Stimulated activated CD8-positive, alpha-beta memory T cell treated with anti-CD3 and anti-CD28 coated beads, Interleukin-12 subunit alpha, Interleukin-12 subunit beta, amount 100 ng/mL, for 24 hours (primary cell): ENCODE measurements at regions not wholly inside any gene's neighbourhood (a gene's known extent, or its start where the extent isn't known, plus 50 kb on each side); places are given as distances from the start of the nearest gene placed in this dataset.

ENCODE experiments used
- DNase-seq: peaks from one replicate; pipeline ENCODE4 v3.0.0-alpha.2; 2020; ENCODE audit errors: extremely low read depth

DNA sequence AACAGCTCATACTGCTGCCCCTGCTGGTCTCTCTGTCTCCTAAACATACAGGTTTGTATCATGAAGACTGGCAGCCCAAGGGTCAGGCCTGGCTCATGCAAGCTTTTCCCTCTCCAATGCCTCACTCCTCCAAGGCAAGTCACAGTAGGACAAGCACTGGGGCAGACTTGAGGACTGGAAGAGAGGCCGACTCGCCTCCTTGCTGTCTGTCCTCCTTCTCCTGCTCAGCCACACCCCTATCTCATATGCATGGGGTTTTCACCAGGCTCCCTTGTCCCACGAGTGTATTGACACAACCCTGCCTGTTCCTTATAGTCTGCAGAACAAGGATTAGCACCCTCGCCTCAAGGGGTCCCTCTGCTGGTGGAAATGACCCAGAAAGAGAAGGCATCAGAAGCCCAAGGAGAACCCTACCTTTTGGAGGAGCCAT lies 223.7 kb downstream of the SOX11 start:
- no peak for DNase-seq

DNA sequence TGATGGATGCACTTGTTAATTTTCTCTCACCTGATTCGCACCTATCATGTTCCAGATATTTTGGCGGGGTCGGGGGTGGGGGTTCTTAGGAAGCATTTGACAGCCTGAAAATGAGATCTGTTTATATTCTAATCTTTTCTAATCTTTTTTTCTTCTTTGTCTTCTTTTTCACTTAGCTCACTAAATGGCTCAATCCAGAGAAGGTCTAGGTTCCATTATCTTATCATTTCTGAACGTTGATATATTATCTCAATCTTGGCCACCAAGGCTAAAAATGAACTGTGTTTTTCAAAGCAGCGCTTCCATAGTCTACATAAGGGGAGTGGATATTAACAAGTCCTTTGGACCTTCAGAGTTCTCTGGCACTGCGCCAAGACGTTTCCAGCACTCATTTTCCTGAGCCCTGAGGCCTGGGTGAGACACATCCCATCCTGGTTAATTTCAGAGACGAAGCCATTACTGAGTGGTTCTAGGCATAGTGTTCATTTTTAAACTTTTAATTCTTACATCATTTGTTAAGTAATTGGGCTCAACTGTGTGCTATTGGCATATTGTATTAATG lies 229.0 kb downstream of the SOX11 start:
- DNase-seq, result no peak

DNA sequence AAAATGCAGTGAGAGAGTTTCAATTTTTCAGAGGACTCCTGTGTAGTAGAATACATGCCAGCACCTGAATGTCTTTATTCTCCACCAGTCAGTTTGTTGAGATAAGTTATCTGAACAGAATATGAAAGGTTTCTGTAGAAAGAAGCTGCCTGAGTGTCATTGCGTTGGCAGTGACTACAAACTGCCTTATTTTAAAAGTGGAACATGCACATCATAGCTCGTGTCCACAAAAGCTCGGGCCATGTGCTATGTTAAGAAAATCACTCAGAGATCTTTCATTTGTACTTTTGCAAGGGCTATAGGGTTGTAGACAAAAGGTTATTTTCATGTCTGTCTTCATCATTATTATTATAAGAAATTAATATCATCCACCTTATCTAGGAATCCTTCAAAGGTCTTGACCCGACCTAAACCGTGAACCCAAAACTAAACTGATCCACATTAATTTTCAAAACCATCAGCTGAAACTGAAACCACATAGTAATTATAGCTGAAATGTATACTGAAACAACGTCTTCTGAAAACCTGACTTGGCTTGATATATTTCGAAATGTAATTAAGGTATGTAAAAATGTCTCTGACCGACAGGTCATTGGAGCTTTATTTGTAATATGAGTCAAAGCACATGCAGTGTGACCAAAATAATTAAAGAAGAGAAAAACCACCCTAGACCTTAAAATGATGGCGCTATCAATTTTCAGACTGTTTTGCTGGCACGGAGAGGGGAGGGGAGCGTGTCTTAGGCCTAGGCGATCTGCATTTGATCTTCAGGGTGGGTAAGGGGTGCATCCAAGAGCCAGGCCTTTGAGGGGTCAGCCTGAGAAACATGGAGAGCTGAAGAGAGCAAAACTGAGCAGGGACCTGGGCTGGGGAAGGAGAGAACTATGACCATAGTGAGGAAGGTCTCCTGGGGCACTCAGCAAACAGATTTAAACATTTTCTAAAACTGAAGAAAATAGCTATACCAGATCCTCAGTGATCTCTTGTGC lies 232.1 kb downstream of the SOX11 start:
- DNase-seq, result no peak

DNA sequence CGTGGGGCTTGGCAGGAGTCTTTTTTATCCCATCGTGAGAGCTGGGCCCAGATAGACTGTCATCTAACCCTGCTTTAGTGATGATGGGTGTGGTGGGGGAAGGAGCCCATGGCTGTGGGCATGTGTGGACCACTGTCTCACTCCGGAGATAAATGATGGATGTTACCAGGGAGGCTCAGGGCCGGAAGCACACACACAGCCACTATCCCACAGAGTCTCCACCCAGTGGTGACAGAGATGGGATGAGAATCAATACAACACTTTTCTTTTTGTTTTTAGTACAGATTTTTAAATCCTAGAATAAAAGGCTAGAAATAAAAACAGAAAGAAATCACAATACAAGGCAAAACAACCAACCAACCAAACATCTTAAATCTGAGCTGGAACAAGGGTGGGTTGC lies 233.4 kb downstream of the SOX11 start:
- no peak for DNase-seq

DNA sequence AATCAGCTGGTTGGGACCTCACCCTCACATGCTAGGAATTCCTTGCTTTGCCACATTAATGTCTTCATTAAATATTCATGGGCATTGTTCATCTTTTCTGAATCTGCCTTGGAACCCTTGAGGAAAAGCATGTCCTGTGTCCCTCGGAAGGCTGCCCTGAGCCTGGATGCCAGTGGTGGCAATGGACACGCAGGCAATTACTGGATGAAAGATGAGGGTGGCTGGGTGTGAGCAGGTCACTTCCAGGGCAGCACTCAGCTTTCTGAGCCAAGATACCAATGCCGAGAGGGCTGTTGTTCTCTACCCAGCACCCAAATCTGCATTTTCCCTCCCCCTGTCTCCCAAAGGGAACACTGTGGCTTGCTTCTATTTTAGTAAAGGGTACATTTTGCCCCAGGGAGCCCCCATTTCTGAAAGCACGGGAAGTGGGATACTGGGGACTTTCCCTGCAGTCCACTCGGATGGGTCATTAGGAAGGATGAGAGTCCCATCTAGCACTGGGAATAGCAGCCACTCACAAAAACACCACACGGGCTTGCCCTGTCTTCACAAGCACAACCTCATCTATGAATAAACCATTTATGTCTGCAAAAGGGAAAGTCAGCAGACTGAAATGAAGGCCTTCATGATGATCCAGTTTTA lies 234.8 kb downstream of the SOX11 start:
- no peak for DNase-seq

DNA sequence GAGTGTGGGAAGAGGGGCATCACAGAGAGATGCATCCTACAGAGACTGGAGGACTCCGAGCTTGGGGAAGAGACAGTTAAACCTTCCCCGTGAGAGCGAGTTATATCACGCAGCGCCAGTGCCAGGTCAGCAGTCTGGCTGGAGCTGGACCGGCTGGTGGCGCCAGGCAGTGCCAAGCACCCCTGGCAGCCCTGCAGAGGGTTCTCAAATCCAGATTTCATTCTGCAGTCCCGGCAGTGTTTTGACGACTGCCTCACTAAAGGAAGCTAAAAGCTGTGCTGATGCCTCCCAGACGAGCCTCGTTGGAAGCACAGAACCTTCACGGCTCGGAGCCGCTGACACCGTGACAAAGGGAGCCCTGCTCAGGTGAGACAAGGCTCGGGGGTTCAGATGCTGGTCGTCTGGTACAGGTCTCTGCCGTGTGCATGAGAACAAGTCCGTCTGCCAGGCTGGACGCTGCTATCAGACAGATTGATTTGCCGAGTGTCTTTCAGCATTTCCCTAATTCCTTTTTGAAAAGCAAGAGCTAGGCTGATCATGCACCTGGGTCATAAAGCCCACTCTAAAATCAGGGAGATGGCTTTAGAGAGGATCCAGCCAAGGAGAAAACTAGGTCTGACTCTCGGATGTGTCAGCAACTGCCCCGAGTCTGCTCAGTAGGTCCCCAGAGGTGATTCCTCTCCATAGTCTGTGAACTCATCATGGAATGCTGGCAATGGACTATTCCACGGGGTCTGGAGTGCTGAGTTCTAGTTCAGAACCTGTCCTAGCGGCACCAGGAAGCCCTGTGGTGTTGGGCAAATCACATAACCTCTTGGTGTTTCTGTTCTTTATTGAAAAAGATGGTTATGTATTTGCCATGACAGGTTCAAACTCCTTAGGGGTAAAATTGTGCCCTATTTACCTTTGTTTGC lies 240.6 kb downstream of the SOX11 start:
- no peak for DNase-seq

DNA sequence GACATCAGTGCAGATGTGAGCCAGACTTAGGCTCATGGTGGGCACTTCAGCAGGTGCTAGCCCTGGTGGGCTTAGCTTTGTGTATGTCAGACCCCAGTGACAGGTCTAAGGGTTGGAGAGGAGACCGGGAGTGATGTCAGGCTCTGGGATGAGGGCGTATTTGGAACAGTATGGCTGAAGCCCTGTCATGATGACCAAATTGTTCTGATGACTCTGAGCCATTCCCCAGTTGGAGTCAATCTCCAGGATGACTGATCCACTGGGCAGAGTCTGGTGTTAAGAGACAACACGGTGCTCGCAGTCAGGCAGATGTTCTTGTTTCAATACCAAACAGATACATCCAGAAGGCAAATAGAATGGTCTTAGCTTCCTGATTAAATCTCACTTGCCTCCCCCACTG lies 241.5 kb downstream of the SOX11 start:
- DNase-seq, result no peak

DNA sequence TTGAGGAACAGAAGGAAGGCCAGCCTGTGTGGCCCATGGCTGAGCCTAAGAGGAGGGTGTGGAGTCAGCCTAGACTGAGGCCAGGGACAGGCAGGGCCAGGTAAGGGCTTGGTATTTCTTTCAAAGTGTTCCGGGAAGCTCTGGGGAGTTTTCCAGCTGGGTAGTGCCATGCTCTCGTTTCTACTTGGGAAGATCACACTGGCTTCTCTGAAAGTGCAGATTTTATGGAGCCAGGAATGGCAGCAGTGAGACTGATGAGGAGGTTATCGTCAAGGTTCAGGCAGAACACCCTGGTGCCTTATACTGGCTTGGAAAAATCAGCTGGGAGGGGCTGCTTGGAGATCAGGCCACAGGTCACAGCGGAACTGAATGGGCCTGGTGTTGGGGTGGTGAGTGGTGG lies 245.1 kb downstream of the SOX11 start:
- DNase-seq, result no peak

DNA sequence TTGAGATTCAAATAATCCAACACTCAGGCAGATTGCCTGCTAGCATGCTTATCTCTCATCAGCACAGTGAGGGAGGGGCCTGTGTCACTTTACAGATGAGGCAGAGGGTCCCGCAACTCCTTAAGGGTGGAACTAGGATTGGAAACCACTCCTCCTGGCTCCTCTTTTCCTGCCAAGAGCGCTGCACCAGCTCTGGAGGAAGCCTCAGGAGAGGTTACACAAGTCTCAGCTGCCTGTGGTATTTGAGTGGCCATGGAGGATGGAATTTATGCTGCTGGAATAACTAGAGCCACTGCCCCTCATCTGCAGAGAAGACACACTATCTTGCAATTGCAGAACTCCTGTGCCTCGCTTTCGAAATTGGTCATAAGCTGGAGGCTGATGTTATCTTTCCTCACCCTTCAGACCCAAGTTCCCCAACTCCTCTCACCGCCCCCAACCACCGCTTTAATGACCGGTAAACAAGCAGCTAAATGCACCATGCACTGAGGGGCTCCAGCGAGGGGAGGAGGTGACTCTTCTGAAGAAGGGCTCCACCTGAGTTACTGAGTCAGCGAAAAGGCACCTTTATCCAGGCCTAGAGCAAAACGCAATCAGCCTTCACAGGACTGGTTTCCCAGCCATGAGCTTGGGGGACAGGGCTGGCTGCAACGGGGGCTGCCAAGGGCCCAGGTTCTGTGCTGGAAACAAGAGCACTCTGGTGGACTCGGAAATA lies 245.8 kb downstream of the SOX11 start:
- DNase-seq, result no peak

DNA sequence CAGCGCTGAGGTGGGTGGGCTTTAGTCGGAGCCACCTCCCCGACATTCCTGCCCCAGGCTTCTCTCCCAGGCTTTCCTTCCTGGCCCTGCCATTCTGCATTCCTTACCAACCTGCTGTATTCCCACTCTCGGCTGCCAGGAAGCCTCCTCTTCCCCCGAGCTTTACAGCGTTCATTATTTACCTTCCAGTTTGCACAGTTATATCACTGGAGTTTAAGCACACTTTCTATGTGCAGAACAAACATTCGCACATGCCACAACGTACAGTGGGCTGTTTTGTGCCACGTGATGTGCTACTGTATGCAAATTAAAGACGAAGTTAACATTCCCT lies 246.3 kb downstream of the SOX11 start:
- DNase-seq, result no peak

DNA sequence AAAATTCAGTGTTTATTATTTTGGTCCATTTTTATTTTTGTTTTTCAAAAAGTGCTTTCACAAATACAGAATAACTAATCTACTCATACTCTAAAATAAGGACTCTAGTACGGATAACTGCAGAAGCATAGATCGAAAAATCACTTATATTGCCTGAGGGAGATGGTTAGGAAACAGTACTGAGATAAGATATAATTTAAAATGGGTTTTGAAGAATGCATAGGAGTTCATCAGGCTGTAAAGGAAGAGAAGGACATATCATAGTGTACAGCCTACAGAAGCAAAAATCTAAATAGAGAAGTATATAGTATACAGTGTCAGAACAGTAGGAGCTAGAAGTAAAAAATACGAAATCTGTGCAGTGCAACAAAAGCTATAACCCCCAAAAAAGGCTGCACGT lies 247.4 kb downstream of the SOX11 start:
- DNase-seq, result no peak

DNA sequence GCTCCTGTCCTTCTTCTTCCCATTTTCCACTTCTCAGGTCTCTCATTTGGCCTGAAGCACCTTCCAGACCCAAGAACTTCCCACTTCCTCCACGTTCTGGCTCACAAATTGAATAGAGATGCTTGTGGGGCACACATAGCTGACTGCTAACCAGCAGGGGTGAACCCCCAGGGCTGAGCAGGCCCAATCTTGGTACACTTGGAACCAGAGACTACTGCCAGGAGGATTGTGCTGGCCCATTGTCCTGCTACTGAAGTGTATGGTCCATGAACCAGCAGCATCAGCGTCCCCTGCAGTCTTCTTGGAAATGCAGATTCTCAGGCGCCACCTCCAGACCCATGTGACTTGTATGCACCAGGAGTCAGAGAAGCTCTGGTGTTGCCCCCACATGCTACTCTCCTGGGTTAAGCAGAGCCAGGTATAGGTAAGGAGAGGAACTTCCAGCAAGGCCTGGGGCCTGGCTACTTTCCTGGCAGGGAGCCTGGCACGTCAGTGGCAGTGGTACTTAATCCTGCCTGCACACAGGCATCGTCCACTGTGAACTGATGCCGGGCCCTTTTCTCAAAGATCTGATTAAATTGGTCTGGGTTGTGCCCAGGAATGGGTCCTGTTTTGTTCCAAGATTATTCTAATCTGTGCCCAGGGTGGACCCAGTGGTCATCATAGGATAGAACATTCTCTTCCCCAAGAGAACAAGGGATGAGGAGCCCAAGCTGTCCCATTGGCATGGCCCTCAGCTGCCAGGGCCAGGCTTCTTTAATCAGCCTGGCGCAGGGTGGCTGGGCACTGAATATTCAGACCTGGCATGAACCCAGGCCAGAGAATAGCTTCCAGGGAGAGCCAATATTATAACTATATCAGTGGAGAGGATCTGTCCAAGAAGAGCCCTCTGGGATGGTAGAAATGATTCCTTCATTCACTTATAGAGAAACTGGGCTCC lies 248.7 kb downstream of the SOX11 start:
- no peak for DNase-seq

DNA sequence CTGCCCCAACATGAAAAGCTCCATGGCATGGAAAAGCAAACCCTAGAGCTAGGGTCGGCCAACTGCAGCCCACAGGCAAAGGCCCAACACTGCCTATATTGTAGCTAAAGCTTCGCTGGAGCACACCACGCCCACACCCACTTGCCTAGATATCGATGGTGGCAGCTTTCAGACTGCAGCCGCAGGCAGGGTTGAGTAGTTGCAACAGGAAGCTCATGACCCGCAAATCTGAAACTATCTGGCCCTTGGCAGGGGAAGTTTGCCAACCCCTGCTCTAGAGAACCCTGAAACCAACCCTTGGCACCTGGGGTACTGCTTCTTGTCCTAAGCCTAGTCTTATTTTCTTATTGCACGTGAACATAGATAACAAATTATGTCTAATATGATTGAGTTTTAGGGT lies 250.0 kb downstream of the SOX11 start:
- no peak for DNase-seq

DNA sequence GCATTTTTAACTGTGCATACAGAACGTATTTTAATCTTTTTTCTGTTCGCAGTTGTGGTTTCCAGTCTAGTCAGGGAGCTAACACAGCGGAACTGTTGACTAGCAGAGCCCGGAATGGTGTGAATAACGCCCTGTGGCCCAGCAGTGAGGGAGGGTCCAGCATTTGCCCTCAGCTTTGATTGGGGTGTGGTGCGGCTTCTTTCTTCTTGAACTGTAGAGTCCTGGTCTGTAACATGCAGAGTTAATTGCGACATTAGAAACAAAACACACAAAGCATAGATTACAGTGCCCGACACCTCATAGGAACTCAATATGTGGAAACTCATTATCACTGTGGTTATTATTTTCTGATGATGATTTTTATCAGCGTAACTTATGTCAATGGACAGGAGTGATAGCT lies 253.6 kb downstream of the SOX11 start:
- DNase-seq, result no peak

DNA sequence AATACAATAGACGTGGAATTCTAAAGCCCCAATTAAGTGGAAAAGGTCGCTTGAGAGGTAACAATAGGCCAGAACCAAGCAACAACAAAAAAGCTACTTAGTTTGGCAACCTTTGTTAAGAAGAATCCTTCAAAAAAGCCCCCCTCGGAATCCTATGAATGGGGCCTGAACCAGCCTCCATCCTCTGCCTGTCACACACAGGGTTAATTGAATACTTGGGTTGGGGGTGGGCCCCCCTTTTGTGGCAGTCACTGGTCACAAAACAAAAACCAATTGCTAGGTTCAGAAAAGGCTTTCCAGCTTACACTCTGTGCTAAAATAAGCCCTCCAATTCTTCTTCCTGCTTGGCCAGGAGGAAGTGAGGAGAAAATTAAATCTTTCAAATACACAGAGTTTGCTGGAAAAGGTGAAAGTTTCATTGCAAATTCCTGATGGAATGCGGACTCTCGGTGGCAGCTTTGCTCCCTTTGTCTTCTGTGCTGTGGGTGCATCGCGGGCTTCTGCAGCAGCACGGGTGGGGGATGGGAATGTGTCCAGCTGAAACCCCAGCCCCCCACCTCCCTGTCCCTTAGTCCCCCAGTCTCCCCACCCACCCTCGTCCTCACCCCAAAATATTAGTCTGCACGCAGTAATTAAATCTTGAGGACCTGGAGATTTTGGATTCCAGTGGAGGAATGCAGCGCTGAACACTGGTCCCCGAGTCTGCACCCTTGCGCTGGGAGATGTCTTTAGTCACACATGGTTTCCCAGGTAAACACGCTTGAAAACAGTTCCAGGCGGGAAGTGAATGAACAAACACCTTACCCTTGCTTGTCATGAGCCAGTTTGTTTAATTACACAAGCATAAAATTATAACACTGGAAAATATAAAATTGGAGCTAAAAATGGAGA lies 254.3 kb downstream of the SOX11 start:
- no peak for DNase-seq

DNA sequence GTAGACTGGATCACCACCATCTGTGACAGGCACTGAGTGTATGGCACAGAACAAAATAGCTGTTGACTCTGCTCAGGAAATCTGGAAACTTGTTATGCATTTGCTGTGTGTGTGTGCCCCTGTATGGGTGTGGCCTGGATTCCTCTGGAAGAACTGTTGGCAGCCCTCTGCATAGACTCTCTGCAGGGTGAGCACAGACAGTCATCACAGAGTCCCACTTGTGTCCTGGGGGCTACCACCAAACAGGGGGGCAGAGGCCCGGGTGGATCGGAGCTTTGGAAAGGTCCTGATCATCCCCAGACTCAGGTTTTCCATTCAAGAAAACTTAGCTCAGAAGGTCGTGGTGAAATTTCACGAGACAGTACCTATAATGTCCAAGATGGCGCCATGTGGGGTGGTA lies 258.6 kb downstream of the SOX11 start:
- no peak for DNase-seq

DNA sequence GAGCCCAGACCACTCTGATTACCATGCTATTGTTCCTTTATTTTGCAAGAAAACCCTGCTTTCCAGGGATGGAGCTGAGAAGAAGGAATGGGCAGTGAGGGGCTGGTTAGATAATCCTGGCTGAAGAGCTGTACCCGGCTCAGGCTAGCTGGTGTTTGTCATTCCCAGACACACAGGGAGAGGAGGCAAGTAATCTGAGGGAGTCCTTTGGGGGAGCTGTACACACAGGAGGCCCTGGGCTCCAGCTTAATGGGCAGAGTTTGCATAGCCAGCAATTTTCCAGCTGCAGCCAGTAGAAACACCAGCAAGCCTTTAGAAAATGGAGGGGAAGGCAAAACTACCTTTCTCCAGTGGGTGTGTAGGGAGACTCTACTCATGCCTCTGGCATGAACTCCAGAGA lies 259.3 kb downstream of the SOX11 start:
- no peak for DNase-seq

DNA sequence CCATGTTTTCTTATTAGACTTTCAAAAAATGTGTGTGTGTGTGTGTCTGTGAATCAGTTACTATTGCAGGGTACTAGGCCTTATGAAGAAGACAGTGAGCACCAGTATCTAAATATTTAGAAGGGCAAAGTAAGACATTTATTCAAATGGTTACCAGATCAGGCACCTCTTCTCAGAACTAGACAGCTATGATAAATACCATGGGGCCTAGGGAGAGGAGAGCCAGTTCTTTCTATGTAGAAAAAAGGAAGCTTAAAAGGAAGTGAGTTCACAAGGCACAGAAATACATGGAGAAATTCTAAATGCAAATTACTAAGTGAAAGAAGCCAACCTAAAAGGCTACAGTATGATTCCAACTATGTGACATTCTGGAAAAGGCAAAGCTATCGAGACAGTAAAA lies 261.3 kb downstream of the SOX11 start:
- no peak for DNase-seq

DNA sequence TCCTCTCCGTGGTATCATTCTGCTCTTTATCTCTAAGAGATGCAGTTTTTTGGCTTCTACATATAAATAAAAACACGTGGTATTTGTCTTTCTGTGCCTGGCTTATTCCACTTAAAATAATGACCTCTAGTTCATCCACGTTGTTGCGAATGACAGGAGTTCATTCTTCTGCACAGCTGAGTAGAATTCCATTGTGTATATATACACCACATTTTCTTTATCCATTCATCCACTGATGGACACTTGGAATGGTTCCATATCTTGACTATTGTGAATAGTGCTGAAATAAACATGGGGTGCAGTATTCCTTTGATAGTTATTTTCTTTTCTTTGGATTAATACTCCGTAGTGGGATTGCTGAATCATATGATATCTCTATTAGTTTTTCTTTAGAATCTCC lies 262.3 kb downstream of the SOX11 start:
- DNase-seq, result no peak
